HG02973 (cell line): ENCODE measurements at regions not wholly inside any gene's neighbourhood (a gene's known extent, or its start where the extent isn't known, plus 50 kb on each side); places are given as distances from the start of the nearest gene placed in this dataset.
"Not testable (repeated sequence)": the region's sequence is repeated elsewhere in the genome, so short reads cannot be mapped to it uniquely, and the experiment has no call there.

Experiments used
- ATAC-seq: cut with Tn5 transposase; IDR thresholded peaks from one replicate; pipeline ENCODE4 v1.9.1; 2021; ENCODE audit warnings: moderate library complexity; ENCODE audit not compliant: unreplicated experiment

GRCh38 chr22:49347376-49347775 lies 480.3 kb downstream of the BRD1 start:
- ATAC-seq: no peak

DNA sequence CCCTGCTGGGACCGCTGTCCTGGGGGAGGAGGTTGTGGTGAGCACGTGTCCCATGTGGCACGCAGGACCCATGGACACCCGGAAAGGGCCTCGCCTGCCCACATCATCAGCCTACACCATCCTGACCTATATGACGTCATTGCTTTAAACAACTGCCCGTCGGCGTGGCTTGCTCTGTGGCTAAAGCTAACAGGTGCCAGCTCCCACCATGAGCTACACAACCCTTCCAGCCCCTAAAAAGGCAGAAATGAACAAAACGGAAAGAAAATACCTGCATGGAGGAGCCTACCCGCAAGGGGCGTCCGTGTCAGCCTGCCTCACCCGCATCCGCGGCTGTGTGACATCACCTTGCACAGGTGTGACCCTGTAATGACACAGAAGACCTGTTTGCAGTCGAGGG lies 481.8 kb downstream of the BRD1 start:
- ATAC-seq: no peak

DNA sequence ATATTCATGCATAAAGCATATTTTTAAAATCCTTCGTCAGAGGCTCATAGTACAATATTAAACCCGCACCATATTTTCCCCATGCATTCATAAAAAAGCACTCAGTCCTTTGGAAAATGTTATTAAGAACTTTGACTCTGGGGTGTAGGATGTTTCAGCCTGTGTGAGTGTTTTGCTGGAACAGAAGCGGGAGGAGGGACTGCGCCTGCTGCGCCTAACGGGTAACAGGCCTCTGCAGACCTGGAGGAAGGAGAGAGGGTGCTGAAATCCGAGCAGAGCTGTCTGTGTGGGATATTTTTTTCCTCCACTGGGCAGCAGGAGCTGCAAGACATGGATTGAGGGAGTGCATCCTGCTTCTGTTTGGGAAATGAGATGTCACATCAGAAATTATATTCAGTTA lies 483.0 kb downstream of the BRD1 start:
- ATAC-seq: no peak

- no peak for ATAC-seq
These were observed 483.5 kb downstream of the BRD1 start for GRCh38 chr22:49344161-49344560.

GRCh38 chr22:49340406-49340805 lies 487.3 kb downstream of the BRD1 start:
- no peak for ATAC-seq

DNA sequence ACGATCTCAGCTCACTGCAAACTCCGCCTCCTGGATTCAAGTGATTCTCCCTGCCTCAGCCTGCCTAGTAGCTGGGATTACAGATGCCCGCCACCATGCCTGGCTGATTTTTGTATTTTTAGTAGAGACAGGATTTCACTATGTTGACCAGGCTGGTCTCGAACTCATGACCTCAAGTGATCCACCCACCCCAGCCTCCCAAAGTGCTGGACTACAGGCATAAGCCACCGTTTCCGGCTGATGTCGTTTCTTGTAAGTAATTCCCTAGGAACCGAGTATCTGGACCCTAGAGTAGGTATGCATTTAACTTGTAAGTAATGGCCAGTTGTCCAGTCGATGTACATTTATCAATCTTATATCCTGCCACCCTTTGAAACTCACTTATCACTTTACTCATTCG lies 491.2 kb downstream of the BRD1 start:
- ATAC-seq: not testable (repeated sequence)

DNA sequence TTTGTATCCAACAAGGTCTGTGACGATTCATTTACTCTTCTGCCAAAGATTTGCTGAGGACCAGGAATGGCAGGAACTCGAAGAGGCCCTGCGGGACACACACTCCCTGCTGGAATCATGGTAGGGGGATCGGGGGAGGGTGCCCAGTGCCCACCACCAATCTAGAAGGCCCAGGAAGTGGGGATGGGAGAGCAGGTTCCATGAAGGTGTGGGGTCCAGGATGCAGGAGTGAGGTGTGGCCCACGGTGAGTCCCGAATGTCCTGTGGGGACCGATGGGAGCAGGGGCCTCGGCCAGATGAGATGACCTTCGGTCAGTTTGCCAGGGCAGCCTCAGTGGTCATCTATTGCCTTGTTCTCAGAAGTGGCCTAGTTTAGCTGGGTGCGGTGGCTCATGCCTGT lies 492.7 kb downstream of the BRD1 start:
- no peak for ATAC-seq

DNA sequence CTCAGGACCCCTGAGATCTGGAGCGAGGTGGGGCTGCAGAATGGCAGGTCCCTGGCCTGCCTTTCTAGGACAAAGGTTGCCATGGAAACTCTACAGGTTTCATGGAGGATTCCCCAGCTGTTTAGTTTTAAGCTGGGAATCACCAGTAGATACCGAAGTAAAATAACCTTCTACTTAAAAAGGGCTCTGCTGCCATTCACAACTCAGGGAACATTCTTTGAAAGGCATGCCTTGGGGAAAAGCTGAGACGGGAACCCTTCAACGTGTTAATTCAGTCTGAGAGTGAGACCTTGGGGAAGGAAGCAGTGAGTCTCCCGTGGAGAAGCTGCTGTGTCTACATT lies 493.3 kb downstream of the BRD1 start:
- no peak for ATAC-seq

DNA sequence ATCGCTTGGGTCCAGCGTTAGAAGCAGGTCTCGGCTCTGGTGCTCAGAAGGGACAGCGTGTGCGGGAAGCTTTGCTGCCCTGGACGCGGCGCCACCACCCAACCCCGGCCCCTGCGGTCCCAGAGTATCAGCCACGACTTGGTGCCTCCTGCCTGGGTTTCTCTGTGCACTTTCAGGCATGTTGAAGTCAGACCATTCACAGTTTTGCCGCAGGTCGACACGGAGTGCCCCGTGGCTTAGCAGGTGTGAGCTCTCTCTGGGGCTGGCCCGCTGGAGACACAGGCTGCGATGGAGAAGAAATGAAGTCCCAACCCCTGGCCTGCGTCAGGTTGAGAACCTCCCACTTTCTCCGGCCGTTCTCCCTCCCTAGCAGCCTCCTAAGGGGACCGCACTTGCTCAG lies 494.5 kb downstream of the BRD1 start:
- ATAC-seq: no peak

- no peak for ATAC-seq
These were observed 495.0 kb downstream of the BRD1 start for GRCh38 chr22:49332691-49333090.

GRCh38 chr22:49331878-49332277 lies 495.8 kb downstream of the BRD1 start:
- ATAC-seq: no peak

DNA sequence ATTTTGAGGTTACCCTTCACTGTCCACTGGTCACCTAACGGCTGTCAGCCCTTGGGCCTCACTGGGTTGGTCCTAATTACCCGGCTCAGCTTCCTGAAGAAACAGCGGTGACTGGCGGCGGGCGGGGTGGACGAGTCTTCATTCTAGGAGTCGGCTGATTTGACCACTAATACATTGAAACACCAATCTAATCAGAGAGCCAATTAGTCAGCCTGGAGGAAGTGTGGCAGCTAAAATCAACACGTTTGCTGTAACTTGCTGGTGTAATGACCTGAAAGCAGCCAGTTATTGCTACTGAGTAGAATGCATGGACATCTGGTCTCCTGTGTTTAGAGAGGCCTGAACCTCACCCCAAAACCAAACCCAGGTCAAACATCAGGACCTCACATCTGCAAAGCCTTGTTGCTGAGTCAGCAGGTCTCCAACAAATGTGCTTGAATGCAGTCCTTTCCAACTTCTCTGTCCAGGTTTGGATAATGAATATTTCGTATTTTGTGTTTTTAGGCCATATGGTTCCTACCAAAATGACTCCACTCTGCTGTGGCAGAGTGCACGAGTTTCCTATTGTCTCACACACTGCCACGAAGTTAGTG lies 496.4 kb downstream of the BRD1 start:
- ATAC-seq: no peak

- no peak for ATAC-seq
These were observed 497.1 kb downstream of the BRD1 start for GRCh38 chr22:49330421-49331222.

- no peak for ATAC-seq
These were observed 498.0 kb downstream of the BRD1 start for GRCh38 chr22:49329636-49330035.

DNA sequence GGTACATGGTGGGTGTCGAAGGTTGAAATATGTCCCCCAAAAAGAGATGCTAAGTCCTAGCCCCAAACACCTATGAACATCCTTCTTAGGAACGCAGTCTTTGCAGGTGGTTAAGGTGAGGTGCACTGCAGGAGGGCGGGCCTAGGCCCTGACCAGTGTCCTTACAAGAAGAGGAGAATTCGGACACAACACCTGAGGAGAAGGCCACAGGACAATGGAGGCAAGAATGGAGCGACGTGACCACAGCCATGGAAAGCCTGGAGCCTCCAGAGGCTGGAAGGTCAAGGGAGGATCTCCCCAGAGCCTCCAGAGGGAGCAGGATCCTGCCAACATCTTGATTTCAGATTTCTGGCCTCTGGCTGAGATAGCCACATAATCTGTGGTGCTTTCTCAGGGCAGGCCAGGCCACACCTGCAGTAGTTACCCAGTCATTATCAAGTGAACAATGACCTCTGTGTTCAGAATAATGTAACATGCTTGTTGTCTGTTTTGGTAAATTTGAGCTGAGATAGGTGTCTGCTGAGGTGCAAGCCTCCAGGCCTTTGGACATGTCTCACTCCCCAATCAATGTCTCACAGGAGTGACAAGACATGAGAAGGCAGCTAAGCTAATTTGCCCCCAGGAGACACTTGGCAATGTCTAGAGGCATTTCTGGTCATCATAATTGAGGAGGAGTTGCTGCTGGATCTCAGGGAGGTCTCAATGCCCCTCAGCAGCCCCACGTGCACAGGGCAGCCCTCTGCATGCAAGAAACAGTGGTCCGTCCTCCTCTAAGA lies 498.9 kb downstream of the BRD1 start:
- ATAC-seq: no peak

DNA sequence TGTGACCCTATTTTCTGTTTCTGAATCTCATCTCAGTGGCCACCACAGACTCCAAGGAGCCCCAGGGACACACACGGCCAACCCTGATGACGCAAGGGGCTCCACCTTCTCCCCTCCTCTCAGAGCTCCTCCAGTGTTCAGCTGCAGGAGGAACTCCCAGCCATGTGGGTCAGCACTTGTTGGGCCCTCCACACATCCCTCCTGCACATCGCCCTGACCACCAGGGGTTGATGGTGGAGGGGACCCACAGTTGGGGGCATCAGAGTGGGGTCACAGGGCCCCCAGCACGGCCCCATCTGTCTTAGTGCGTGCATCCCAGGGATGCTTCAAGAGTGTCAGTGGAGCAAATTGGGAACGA lies 499.6 kb downstream of the BRD1 start:
- ATAC-seq: no peak

DNA sequence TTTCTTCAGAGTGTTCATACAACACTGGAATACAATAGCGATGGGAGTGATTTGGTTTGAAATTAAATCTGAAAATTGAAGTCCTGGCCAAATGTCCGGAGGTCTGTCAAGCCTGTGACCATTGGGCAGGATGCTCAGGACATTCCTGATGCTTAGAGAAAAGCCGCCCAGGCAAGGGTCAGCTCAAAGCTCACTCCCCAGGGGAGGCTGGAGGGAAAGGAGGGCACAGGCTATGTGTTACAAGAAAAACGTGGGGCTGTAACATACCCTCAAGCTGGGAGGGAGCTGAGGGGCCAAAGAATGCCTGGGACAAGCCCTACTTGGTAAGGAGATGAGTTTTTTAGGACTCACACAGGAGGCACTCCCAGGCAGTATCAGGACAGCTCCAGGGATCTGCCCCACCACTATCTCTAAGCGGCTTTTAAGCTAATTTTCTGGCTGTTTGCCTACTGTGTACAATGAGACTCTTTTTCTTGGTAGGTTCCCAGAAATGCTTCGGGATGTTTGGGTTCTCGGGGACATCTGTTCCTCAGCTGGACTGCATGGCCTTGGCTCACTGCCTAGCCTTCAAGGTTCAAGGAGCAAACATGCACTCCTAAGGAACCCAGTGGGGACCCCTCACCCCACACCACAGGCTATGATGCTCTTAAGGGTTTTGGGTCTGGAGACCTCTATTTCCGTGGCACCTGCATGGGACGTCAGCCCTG lies 500.1 kb downstream of the BRD1 start:
- ATAC-seq: no peak

GRCh38 chr22:49326558-49326957 lies 501.1 kb downstream of the BRD1 start:
- ATAC-seq: no peak

- no peak for ATAC-seq
These were observed 501.9 kb downstream of the BRD1 start for GRCh38 chr22:49325531-49326395.
